HEK293 (cell line): ENCODE measurements at regions not wholly inside any gene's neighbourhood (a gene's known extent, or its start where the extent isn't known, plus 50 kb on each side); places are given as distances from the start of the nearest gene placed in this dataset.

ENCODE experiments used
- CTCF ChIA-PET: fragments of 350-600 bp; formaldehyde crosslinking; extraction: SDS; loops from one replicate; lab custom pipeline; 2021; ENCODE audit warnings: antibody characterized with exemption; lab: Yijun Ruan, JAX
- POLR2A ChIA-PET: fragments of 300-600 bp; formaldehyde crosslinking; extraction: SDS; loops from one replicate; lab custom pipeline; 2020; ENCODE audit warnings: antibody characterized with exemption, inconsistent platforms; lab: Yijun Ruan, JAX
- H3K27ac ChIP-seq: fragments of 200-500 bp; sonication (Bioruptor generic); 2 replicates; pipeline ENCODE4 v1.5.1; 2014; ENCODE audit warnings: low read depth, low read length, control low read depth, inconsistent platforms; ENCODE audit errors: extremely low read depth
- H3K36me3 ChIP-seq, 2 experiments: fragments of 200-500 bp in 1 of 2; sonication (Bioruptor generic) in 1 of 2; 1 replicate in 1 of 2; 2 replicates in 1 of 2; pipeline ENCODE4 v1.5.1; 2014 to 2017; ENCODE audit warnings: inconsistent platforms in 2 of 2, low read length in 2 of 2; ENCODE audit not compliant: control insufficient read depth in 2 of 2, insufficient read depth in 1 of 2
- H3K4me1 ChIP-seq: fragments of 200-500 bp; sonication (Bioruptor generic); 2 replicates; pipeline ENCODE4 v1.5.1; 2014; ENCODE audit warnings: mild to moderate bottlenecking, low read length, inconsistent platforms; ENCODE audit not compliant: control insufficient read depth, insufficient read depth
- H3K4me3 ChIP-seq: 2 replicates; pipeline ENCODE4 v1.5.1; 2011; ENCODE audit warnings: low read depth, mild to moderate bottlenecking, control low read depth, low read length, moderate library complexity
- H3K9me3 ChIP-seq: fragments of 200-500 bp; sonication (Bioruptor generic); 2 replicates; pipeline ENCODE4 v1.5.1; 2014; ENCODE audit warnings: low read depth, low read length, inconsistent platforms; ENCODE audit not compliant: control insufficient read depth, insufficient read depth
- ATF2 ChIP-seq: fragments of 450-650 bp; formaldehyde crosslinking; IDR thresholded peaks from 2 replicates; pipeline ENCODE4 v1.5.1; 2016; ENCODE audit warnings: missing biosample characterization, missing genetic modification characterization, low read depth
- BCL11A ChIP-seq: fragments of 450-650 bp; formaldehyde crosslinking; IDR thresholded peaks from 2 replicates; pipeline ENCODE4 v1.5.1; 2016; ENCODE audit warnings: low read depth, missing biosample characterization, missing genetic modification characterization
- MZF1 ChIP-seq: fragments of 450-650 bp; formaldehyde crosslinking; IDR thresholded peaks from 2 replicates; pipeline ENCODE4 v1.5.1; 2017; ENCODE audit warnings: missing biosample characterization, missing genetic modification characterization, borderline replicate concordance
- SALL2 ChIP-seq: fragments of 450-650 bp; formaldehyde crosslinking; IDR thresholded peaks from 2 replicates; pipeline ENCODE4 v1.5.0; 2017; ENCODE audit warnings: missing biosample characterization, mild to moderate bottlenecking, missing genetic modification characterization, borderline replicate concordance
- SP3 ChIP-seq: fragments of 450-650 bp; formaldehyde crosslinking; IDR thresholded peaks from 2 replicates; pipeline ENCODE4 v1.5.1; 2016; ENCODE audit warnings: missing biosample characterization, missing genetic modification characterization
- TRIM28 ChIP-seq: IDR thresholded peaks from 2 replicates; pipeline ENCODE4 v1.6.1; 2011; ENCODE audit warnings: low read length, control low read depth, borderline replicate concordance
- ZBTB10 ChIP-seq: fragments of 450-650 bp; formaldehyde crosslinking; IDR thresholded peaks from 2 replicates; pipeline ENCODE4 v1.5.1; 2016; ENCODE audit warnings: missing biosample characterization, missing genetic modification characterization
- ZBTB21 ChIP-seq: fragments of 450-650 bp; formaldehyde crosslinking; IDR thresholded peaks from 2 replicates; pipeline ENCODE4 v1.5.1; 2017; ENCODE audit warnings: missing biosample characterization, missing genetic modification characterization
- ZBTB49 ChIP-seq: fragments of 450-650 bp; formaldehyde crosslinking; IDR thresholded peaks from 2 replicates; pipeline ENCODE4 v1.5.1; 2016; ENCODE audit warnings: missing biosample characterization, missing genetic modification characterization, low read depth
- ZEB2 ChIP-seq: fragments of 450-650 bp; formaldehyde crosslinking; IDR thresholded peaks from 2 replicates; pipeline ENCODE4 v1.5.1; 2016; ENCODE audit warnings: missing biosample characterization, missing genetic modification characterization
- ZNF148 ChIP-seq: fragments of 450-650 bp; formaldehyde crosslinking; IDR thresholded peaks from 2 replicates; pipeline ENCODE4 v1.5.0; 2017; ENCODE audit warnings: missing biosample characterization, missing genetic modification characterization, borderline replicate concordance
- ZNF16 ChIP-seq: fragments of 450-650 bp; formaldehyde crosslinking; IDR thresholded peaks from 2 replicates; pipeline ENCODE4 v1.5.1; 2016; ENCODE audit warnings: low read depth, missing biosample characterization, missing genetic modification characterization
- ZNF184 ChIP-seq: fragments of 450-650 bp; IDR thresholded peaks from 2 replicates; pipeline ENCODE4 v1.5.1; 2018; ENCODE audit warnings: missing biosample characterization, mild to moderate bottlenecking, missing genetic modification characterization
- ZNF280D ChIP-seq: fragments of 450-650 bp; formaldehyde crosslinking; IDR thresholded peaks from 2 replicates; pipeline ENCODE4 v1.5.1; 2016; ENCODE audit warnings: missing biosample characterization, missing genetic modification characterization
- ZNF48 ChIP-seq: fragments of 450-650 bp; formaldehyde crosslinking; IDR thresholded peaks from 2 replicates; pipeline ENCODE4 v1.5.1; 2016; ENCODE audit warnings: missing biosample characterization, missing genetic modification characterization
- ZNF488 ChIP-seq: fragments of 450-650 bp; formaldehyde crosslinking; IDR thresholded peaks from 2 replicates; pipeline ENCODE4 v1.5.1; 2016; ENCODE audit warnings: missing biosample characterization, missing genetic modification characterization
- ZNF514 ChIP-seq: fragments of 450-650 bp; formaldehyde crosslinking; IDR thresholded peaks from 2 replicates; pipeline ENCODE4 v1.5.1; 2016; ENCODE audit warnings: missing biosample characterization, missing genetic modification characterization
- ZNF529 ChIP-seq: fragments of 450-650 bp; formaldehyde crosslinking; IDR thresholded peaks from 2 replicates; pipeline ENCODE4 v1.5.1; 2017; ENCODE audit warnings: missing genetic modification characterization, missing biosample characterization; ENCODE audit not compliant: insufficient replicate concordance
- ZNF561 ChIP-seq: fragments of 450-650 bp; IDR thresholded peaks from 2 replicates; pipeline ENCODE4 v1.5.1; 2018; ENCODE audit warnings: missing biosample characterization, missing genetic modification characterization, borderline replicate concordance
- ZNF571 ChIP-seq: fragments of 450-650 bp; formaldehyde crosslinking; IDR thresholded peaks from 2 replicates; pipeline ENCODE4 v1.5.0; 2017; ENCODE audit warnings: missing biosample characterization, missing genetic modification characterization
- ZNF600 ChIP-seq: fragments of 450-650 bp; formaldehyde crosslinking; IDR thresholded peaks from 2 replicates; pipeline ENCODE4 v1.5.1; 2016; ENCODE audit warnings: missing biosample characterization, missing genetic modification characterization

- no peak overlapping the region for H3K27ac ChIP-seq
- H3K4me1 ChIP-seq: no peaks in the 10 kb centered on the region
- no peak overlapping the region for H3K4me3 ChIP-seq
- no peaks in the 10 kb centered on the region for H3K9me3 ChIP-seq
- H3K36me3 ChIP-seq: no peaks in the 10 kb centered on the region
- POLR2A ChIA-PET: no interaction called here
- CTCF ChIA-PET: interaction anchor here (0.6 to 1.3 kb wide), 5 partner anchors 18 to 434 kb away, joined by 3 to 6 read pairs (median 3); no protein-coding TSS in a partner anchor
- TF ChIP-seq MZF1 (tag by site-specific recombination) (no peak), ZNF280D (tag by site-specific recombination) (no peak), ZNF514 (no peak), ZBTB10 (tag by site-specific recombination) (no peak), ZNF571 (tag by site-specific recombination) (no peak), BCL11A (no peak), ZNF529 (tag by site-specific recombination) (no peak)
Measured at GRCh38 chr5:2015124-2015848, 132.6 kb upstream of the IRX4 start.

- H3K4me1 ChIP-seq: no peaks in the 10 kb centered on the region
- no peaks in the 10 kb centered on the region for H3K36me3 ChIP-seq
- no peaks in the 10 kb centered on the region for H3K9me3 ChIP-seq
- no peak overlapping the region for H3K27ac ChIP-seq
- CTCF ChIA-PET: no interaction called here
- POLR2A ChIA-PET: no interaction called here
- no peak overlapping the region for H3K4me3 ChIP-seq
- TF ChIP-seq ZNF148 (tag by site-specific recombination) (no peak), ZBTB49 (tag by site-specific recombination) (no peak), ATF2 (tag by site-specific recombination) (no peak), TRIM28 (no peak), SP3 (tag by site-specific recombination) (no peak), ZEB2 (tag by site-specific recombination) (no peak), ZBTB21 (tag by site-specific recombination) (no peak), ZNF16 (tag by site-specific recombination) (no peak), SALL2 (tag by site-specific recombination) (no peak), ZNF600 (tag by site-specific recombination) (no peak), ZNF184 (tag by site-specific recombination) (no peak), ZNF488 (no peak), ZNF48 (tag by site-specific recombination) (no peak), ZNF561 (tag by site-specific recombination) (no peak)
Measured at GRCh38 chr5:2014058-2014610, 131.4 kb upstream of the IRX4 start.
